Endothelial cell of hepatic sinusoid (primary cell): ENCODE measurements at regions not wholly inside any gene's neighbourhood (a gene's known extent, or its start where the extent isn't known, plus 50 kb on each side); places are given as distances from the start of the nearest gene placed in this dataset.

Experiments used
- in situ Hi-C: cut with HindIII; loops from 2 replicates; pipeline ENCODE4 v1.10.0; 2017; ENCODE audit warnings: low sequenced_read_pairs

GRCh38 chr12:68497702-68498101, 113.0 kb upstream of the RAP1B start:
- in situ Hi-C loops = no loop called here

- in situ Hi-C loops = no loop called here
Measured at GRCh38 chr12:68498736-68499135, 112.0 kb upstream of the RAP1B start.

- in situ Hi-C loops = no loop called here
Measured at GRCh38 chr12:68499616-68500015, 111.1 kb upstream of the RAP1B start.

GRCh38 chr12:68501226-68501625, 109.5 kb upstream of the RAP1B start:
- in situ Hi-C loops = no loop called here

- in situ Hi-C loops = no loop called here
Measured at GRCh38 chr12:68505970-68506369, 104.7 kb upstream of the RAP1B start.

- in situ Hi-C loops = no loop called here
Measured at GRCh38 chr12:68506619-68507018, 104.1 kb upstream of the RAP1B start.

GRCh38 chr12:68507657-68508056, 103.0 kb upstream of the RAP1B start:
- in situ Hi-C loops = no loop called here

GRCh38 chr12:68508576-68508975, 102.1 kb upstream of the RAP1B start:
- in situ Hi-C loops = no loop called here

- in situ Hi-C loops = no loop called here
Measured at GRCh38 chr12:68509242-68509641, 101.5 kb upstream of the RAP1B start.

GRCh38 chr12:68510397-68510796, 100.3 kb upstream of the RAP1B start:
- in situ Hi-C loops = no loop called here

- in situ Hi-C loops = no loop called here
Measured at GRCh38 chr12:68514807-68515411, 95.8 kb upstream of the RAP1B start.

GRCh38 chr12:68515793-68516192, 94.9 kb upstream of the RAP1B start:
- in situ Hi-C loops = no loop called here

GRCh38 chr12:68521321-68521839, 89.3 kb upstream of the RAP1B start:
- in situ Hi-C loops = no loop called here

- in situ Hi-C loops = no loop called here
Measured at GRCh38 chr12:68521848-68522502, 88.7 kb upstream of the RAP1B start.

GRCh38 chr12:68529466-68529865, 81.2 kb upstream of the RAP1B start:
- in situ Hi-C loops = no loop called here

- in situ Hi-C loops = no loop called here
Measured at GRCh38 chr12:68529869-68530268, 80.8 kb upstream of the RAP1B start.

- in situ Hi-C loops = no loop called here
Measured at GRCh38 chr12:68530299-68530698, 80.4 kb upstream of the RAP1B start.

GRCh38 chr12:68530965-68531364, 79.7 kb upstream of the RAP1B start:
- in situ Hi-C loops = no loop called here

- in situ Hi-C loops = no loop called here
Measured at GRCh38 chr12:68532204-68532886, 78.4 kb upstream of the RAP1B start.

GRCh38 chr12:68532887-68533248, 77.8 kb upstream of the RAP1B start:
- in situ Hi-C loops = no loop called here

- in situ Hi-C loops = no loop called here
Measured at GRCh38 chr12:68534108-68534507, 76.6 kb upstream of the RAP1B start.

GRCh38 chr12:68536885-68537485, 73.7 kb upstream of the RAP1B start:
- in situ Hi-C loops = no loop called here
